ENCODE measurements at regions not wholly inside any gene's neighbourhood (a gene's known extent, or its start where the extent isn't known, plus 50 kb on each side); places are given as distances from the start of the nearest gene placed in this dataset.

DNA sequence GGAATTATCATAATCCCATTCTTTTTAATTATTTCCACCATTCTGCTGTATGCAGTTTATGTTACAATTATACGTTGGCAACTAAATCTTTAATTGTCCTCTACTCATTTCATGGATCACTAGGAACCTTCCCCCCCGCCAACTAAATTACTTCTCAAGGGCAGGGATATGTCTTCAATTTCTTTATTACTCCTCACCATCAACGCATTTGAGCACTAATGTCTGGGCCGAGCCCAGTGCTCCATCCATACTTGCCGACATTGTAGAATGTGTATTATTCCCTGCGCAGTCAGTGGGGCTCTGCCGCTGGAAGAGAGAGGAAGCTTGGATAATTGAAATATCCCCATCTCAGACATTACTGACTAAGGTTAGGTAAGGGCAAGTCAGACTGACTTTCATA lies 236.4 kb upstream of the AJAP1 start:
- TF ChIP-seq, protein P1, sequence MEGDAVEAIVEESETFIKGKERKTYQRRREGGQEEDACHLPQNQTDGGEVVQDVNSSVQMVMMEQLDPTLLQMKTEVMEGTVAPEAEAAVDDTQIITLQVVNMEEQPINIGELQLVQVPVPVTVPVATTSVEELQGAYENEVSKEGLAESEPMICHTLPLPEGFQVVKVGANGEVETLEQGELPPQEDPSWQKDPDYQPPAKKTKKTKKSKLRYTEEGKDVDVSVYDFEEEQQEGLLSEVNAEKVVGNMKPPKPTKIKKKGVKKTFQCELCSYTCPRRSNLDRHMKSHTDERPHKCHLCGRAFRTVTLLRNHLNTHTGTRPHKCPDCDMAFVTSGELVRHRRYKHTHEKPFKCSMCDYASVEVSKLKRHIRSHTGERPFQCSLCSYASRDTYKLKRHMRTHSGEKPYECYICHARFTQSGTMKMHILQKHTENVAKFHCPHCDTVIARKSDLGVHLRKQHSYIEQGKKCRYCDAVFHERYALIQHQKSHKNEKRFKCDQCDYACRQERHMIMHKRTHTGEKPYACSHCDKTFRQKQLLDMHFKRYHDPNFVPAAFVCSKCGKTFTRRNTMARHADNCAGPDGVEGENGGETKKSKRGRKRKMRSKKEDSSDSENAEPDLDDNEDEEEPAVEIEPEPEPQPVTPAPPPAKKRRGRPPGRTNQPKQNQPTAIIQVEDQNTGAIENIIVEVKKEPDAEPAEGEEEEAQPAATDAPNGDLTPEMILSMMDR (IDR thresholded peaks at IDR 0.05), result no peak
- no peak for TF ChIP-seq POLR2A (IDR thresholded peaks at IDR 0.05)
